ENCODE measurements at regions not wholly inside any gene's neighbourhood (a gene's known extent, or its start where the extent isn't known, plus 50 kb on each side); places are given as distances from the start of the nearest gene placed in this dataset.

DNA sequence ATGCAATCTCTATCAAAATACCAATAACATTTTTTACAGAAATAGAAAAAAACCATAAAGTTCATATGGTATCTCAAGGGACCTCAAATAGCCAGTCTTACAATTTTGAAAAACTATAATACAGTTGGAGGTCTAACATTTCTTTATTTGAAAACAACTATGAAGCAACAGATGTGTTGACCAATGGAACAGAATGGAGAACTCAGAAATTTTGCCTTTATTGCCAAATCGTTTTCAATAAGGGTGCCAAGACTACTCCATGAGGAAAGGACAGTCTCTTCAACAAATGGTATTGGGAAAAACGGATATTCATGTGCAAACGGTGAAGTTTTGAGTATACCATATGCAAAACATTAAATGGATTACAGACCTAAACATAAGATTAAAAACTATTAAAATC, 470.8 kb upstream of the DPP6 start:
- TF ChIP-seq, protein P1, sequence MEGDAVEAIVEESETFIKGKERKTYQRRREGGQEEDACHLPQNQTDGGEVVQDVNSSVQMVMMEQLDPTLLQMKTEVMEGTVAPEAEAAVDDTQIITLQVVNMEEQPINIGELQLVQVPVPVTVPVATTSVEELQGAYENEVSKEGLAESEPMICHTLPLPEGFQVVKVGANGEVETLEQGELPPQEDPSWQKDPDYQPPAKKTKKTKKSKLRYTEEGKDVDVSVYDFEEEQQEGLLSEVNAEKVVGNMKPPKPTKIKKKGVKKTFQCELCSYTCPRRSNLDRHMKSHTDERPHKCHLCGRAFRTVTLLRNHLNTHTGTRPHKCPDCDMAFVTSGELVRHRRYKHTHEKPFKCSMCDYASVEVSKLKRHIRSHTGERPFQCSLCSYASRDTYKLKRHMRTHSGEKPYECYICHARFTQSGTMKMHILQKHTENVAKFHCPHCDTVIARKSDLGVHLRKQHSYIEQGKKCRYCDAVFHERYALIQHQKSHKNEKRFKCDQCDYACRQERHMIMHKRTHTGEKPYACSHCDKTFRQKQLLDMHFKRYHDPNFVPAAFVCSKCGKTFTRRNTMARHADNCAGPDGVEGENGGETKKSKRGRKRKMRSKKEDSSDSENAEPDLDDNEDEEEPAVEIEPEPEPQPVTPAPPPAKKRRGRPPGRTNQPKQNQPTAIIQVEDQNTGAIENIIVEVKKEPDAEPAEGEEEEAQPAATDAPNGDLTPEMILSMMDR (IDR thresholded peaks at IDR 0.05; ENCODE audit: low read depth, low read length) = no peak
- TF ChIP-seq EZH2phosphoT487 (IDR thresholded peaks at IDR 0.05; ENCODE audit: low read depth) = no peak
